HS-5 (cell line): ENCODE measurements at regions not wholly inside any gene's neighbourhood (a gene's known extent, or its start where the extent isn't known, plus 50 kb on each side); places are given as distances from the start of the nearest gene placed in this dataset.
"Not testable (repeated sequence)": the region's sequence is repeated elsewhere in the genome, so short reads cannot be mapped to it uniquely, and the experiment has no call there.

Experiments used
- DNase-seq: peaks from one replicate; pipeline ENCODE4 v3.0.0-alpha.2; 2012; ENCODE audit warnings: low read depth

DNA sequence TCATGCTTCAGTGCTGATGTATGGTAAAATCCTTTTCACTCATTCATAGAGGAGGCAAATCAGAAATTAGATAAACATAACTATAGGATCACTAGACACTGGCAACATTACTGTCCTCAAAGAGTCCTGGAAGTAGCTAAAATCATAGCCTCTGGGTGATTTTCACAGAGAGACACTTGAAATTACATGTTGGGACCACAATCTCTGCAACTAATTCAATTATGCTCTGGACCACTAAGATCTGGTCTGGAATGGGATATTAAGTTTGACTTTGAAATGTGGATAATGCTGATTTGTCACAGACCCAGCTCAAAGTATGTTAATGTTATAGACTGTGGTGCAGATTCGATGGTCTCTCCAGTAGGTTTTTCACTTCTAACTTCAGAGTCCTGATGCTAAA is 214.6 kb upstream of the CCNH start:
- DNase-seq: no peak

DNA sequence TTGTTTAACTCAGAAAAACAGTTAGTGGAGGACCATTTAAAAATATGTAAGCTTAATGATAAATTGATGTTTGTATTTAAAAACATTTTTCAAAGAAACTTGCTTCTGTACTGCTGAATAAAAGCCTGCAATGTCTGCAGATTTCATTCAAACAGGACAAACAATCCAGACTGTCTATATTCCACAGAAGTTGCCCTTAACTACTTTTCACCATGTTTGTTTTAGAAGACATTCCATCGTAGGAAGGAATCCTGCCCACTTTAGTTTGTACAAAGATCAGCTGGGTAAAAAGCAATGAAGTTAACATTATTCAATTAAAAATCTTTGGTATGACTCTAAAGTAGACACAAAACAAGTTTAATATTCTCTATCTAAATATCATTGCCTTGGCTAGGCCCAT is 195.7 kb upstream of the CCNH start:
- no peak for DNase-seq

DNA sequence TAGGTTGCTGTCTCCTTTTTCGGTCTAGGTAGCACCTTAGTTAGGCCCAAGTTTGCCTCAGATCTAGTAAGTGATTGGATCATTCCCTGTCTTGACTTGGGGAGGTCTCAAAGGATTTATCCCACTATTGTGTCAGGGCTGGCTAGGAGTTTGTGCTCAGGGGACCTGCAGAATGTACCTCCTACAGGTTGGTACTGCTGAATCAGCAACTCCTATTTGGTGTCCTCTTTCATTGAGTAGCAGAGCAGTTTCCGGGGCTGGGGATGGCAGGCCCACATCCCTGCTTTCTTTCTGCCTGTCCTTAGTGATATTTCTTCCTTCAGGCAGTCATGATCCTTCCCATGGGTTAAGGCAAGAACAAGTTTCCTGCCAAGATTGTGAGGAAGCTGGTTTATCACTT is 192.9 kb upstream of the CCNH start:
- DNase-seq: no peak

DNA sequence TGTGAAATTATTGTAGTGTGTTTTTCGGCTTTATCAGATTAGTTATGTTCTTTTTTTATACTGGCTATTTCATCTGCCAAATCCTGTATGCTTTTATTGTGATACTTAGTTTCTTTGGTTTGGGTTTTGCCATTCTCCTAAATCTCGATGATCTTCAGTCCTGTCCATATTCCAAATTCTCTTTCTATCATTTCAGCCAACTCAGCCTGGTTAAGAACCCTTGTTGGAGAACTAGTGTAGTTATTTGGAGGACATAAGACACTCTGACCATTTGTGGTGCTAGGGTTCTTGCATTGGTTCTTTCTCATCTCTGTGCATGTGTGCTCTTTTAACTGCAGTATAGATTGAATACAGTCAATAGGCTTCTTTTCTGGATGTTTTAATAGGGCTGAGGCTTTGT is 187.0 kb upstream of the CCNH start:
- DNase-seq: no peak

DNA sequence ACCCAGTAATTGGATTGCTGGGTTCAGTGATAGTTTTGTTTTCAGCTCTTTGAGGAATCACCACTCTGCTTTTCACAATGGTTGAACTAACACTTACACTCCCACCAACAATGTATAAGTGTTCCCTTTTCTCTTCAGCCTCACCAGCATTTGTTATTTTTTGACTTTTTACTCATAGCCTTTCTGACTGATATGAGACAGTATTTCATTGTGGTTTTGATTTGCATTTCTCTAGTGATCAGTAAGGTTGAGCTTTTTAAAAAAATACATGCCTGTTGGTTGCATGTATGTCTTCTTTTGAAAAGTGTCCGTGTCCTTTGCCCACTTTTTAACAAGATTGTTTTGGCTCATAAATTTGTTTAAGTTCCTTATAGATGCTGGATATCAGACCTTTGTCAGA is 185.7 kb upstream of the CCNH start:
- no peak for DNase-seq

DNA sequence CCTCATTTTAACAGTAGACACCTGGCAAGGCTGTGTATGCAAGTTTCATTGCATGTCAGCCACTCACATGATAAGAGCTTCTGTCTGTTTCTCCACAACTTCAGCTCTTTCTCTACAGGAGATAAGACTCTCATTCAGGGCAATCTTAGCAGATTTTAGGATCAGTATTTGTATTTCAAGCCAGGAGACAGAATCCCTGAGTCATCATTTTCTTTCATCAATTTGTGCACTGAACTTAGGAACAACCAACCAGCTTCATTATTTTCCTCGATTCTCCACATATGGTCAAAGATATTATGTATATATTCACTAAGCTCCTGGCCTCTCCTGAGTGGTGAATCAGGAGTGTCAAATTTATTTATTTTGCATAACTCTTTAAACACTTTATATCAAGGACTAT is 181.8 kb upstream of the CCNH start:
- DNase-seq: no peak

DNA sequence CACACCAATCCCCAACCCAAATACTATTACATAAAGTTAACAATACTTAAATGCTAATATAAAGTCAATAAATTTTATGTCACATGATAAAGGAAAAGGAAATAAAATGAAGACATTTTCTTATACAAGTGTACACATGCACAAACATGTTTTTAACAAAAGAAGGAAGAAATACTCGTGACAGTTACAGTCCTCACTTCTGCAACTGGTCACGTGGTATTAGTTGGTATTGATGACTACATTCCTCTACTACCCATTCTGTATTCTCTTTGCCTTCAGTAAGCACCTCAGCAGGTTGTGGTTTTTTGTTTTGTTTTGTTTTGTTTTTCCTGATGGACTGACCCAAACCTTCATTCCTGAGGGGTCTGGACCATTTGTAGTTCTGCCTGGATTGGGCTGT is 176.9 kb upstream of the CCNH start:
- DNase-seq: no peak

DNA sequence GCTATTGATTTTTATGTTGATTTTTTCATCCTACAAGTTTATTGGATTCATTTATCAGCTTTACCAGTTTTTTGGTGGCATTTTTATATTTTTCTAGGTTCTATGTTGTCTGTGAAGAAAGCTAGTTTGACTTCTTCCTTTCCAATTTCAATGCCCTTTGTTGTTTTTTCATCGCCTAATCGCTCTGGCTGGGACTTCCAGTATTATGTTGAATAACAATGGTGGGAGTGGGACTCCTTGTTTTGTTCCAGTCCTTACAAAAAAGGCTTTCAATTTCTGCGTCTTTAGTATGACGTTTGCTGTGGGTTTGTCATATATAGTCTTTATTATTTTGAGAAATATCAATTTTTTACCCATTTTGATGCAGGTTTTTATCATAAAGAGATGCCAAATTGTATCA is 175.6 kb upstream of the CCNH start:
- no peak for DNase-seq

DNA sequence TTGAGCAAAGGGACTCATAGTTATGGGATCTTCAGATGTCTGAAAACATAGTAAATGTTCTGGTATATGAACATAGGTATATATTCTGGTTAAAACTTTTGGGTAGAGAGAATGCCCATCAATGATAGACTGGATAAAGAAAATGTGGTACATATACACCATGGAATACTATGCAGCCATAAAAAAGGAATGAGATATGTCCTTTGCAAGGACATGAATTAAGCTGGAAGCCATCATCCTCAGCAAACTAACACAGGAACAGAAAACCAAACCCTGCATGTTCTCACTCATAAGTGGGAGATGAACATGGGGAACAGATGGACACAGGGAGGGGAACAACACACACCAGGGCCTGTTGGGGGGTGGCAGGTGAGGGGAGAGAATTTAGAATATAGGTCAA is 171.0 kb upstream of the CCNH start:
- DNase-seq: not testable (repeated sequence)

DNA sequence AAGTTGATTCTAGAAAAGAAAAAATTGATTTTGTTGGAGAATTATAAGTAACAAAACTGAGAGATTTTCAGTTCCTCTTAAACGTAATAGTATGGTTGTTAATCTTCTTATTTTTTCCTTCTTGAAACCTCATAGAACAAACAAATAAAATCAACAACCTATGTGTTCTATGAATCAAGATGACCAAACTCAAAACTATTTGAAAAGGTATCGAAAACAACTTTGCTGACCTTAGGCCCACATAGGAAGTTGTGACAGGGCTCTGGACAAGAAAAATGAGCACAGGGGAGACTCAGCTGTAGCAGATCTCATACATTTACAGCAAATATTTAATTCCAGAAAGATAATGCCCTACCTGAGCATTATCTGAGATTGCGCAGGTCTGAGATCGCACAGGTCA is 169.4 kb upstream of the CCNH start:
- DNase-seq: no peak

DNA sequence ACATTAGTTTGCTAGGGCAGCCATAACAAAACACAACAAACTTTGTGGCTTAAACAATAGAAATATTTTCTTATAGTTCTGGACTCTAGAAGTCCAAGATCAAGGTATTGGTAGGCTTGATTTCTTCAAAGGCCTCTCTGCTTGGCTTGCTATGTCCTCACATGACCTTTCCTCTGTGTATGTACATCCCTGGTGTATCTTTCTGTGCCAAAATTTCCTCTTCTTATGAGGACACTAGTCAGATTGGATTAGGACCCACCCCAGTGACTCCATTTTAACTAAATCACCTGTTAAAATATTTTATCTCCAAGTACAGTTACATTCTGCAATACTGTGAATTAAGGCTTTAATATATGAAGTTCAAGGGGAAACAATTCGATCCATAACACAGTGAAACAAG is 168.9 kb upstream of the CCNH start:
- DNase-seq: no peak

DNA sequence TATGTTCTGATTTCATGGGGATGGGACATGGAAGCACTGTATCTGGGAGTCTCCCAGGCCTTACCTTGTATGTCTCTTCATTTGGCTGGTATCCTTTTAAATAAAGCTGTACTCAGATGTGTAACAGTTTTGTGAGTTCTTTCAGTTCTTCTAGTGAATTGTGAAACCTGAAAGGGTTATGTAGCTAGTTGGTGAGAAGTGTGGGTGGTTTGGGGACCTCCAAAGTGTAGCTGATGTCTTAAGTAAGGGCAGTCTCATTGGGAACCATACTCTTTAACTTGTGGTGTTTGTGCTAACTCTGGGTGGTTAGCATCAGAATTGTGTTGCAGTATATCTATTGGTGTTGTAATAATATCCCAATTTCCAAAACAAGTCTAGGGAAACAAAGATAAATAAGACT is 166.9 kb upstream of the CCNH start:
- DNase-seq: no peak

DNA sequence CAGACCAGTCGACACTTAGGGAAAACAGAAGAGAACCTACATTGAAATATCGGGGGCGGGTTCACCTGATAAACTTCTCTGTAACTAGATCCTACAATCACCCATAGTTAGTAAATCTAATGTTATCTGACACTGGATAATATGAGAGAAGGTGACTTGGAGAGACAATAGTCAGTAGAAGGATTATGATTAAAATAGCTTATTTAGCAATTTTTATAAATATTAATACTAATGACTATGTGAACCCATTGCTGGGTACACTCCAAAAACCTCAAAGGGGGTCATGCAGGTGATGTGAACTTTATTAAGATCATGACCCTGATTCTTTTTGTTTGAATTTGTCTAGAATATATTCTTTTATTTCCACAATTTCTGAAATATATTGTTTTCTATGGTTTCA is 164.1 kb upstream of the CCNH start:
- no peak for DNase-seq

DNA sequence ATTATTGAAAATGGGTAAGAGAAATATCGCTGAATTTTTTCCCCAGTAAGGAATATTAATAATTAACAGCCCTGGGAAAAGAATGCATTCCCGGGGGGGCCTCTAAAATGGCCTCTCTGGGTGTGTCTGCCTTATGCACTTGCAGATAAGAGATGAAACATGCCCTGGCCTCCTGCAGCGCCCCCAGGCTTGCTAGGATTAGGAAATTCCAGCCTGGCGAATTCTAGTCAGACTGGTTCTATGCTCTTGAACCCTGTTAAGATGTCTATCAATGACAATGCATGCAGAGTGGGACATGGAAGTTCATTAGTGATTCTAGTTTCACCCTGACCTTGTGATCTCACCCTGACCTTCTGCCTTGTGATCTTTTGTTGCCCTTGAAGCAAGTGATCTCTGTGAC is 163.6 kb upstream of the CCNH start:
- not testable (repeated sequence) for DNase-seq

DNA sequence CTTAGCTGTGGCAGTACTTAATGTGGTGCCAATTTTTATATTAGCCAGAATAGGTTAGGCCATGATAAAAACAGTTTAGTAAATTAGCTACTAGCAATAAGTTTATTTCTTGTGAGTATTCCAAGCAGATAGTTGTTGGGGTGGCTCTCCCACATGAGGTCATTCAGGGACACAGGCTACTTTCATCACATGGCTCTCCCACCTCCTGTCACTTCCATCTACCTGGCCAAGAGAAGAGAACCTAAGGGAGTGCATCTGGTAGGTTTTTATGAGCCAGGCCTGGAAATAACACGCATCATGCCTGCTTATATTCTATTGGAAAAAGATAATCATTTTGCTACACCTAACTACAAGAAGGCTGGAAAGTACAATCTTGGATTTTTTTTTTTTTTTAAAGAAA is 161.4 kb upstream of the CCNH start:
- DNase-seq: no peak

DNA sequence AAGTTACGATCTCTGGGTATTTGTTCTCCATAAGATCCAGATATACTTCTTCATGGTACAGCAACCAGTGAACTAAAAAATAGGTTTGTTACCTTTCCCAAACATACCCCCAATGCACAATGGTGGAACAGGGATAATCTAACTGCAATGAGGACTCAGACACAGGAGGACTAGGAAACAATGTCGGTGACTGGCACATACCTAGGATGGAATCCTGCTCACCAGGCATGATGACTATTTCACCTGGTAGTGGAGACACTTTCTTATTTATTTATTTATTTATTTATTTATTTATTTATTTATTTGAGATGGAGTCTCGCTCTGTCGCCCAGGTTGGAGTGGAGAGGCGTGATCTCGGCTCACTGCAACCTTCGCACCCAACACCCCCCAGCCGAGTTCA is 159.9 kb upstream of the CCNH start:
- no peak for DNase-seq

DNA sequence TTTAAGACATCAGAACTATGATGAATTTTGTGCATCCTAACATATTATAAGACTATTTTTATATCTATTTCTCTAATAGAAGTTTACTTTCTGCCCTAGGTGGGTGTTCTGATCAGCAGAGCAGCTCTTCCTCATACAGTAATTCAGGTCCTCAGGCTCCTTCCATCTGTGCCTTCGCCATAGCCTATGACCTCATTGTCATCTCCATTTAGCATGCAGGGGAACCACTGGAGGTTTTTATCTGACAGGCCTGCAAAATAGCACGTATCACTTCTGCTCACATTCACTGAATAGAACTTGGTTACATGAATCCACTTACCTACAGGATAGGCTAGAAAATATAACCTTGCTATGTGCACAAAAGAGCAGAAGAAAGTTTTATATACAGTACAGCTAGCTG is 159.4 kb upstream of the CCNH start:
- no peak for DNase-seq

DNA sequence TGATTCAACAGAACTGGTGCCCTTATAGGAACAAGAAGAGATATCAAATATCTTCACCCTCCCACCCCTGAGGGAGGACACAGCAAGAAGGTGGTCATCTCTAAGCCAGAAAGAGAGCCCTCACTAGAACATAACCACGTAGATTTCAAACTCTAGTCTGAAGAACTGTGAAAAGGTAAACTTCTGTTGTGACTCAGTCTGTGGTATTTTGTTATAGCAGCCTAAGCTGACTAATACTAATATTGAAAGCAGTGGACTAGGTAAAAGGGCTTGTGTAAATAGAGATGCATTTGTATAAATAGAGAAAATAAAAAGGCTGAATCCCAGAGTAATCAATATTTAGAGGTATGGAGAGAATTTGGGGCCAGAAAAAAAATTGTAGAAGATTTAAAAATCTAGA is 157.6 kb upstream of the CCNH start:
- no peak for DNase-seq

DNA sequence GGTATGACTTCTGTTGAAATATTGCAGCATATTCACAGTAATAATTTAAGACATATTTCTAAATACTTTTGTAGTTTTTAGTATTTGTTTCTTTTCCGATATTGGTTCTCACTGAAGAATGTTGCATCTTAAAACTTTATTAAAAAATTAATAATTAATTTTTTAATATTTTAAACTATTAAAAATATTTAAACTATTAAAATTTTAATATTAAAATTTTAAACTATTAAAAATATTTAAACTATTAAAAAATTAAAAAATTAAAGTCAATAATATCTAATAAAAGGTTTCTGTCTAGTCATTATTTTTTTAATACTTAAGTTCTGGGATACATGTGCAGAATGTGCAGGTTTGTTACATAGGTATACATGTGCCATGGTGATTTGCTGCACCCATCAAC is 149.3 kb upstream of the CCNH start:
- no peak for DNase-seq

DNA sequence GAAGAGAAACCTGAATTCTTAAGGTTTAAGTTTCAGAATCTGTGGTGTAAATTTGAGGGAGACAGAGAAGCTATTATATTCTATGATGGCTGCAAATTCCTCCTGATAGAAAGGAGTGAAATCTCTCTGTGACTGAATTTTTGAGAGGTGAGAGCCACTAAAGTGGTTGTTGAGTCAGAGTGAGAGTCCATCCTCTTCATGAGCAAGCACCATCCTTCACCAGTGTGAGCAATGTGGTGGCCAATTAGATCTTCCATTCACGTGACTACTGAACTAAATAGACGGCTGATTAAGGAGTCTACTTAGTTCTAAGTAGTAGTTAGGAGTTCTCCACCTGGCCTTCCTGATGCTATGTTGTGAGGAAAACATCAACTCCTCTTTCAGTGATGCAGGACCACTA is 147.8 kb upstream of the CCNH start:
- no peak for DNase-seq

DNA sequence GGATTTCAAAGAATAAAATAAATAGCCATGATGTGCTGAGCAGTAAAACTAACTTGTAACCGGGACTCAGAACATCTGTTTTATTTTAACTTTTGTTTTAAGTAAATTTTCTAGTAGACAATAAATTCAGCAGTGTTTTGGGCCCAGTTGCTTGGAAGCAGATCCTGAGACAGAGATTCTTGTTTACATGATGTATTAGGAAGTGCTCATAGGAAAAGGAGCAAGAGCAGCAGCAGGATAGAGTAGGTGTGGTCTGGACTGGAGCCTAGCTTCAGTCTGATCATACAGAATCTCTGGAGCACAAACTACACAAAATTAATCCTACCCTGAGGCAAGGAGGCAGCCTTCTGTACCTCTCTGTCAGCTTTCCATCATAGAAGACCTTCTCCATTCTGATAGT is 139.2 kb upstream of the CCNH start:
- DNase-seq: no peak

DNA sequence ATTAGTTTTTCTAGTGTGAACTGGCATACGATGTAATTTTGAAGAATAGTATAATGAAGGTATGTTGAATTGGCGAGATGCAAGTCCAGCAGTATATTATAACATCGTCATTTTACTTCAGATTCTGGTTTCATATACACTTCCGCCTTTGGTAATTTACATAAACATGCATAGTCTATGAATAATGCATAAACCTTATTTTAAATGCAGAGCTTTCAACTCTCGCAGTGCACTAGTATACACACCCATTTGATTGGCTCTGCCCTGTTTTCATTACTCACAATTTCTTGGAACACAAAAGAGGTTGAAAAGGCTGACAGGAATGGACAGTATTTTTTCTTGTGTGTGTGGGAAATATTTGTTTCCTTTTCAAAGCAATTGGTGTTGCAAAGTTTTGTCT is 128.9 kb upstream of the CCNH start:
- DNase-seq: no peak

DNA sequence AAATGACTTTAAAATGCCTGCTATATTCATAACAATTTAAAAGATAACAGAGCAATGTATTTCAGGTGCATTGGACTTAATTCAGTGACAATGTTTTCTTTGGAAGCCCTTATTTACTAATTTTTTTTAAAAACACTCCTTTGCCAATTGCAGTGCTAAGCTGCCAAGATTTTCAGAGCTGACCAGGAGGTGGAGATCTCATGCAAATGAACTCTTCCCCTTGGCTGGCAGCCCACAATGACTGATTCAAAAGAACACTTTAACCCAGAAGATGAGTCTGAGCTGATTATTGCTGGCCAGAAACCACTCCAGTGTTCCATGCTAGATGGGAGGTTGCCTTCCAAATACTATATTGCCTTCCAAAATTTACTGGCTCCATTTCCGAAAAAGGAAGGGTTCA is 128.3 kb upstream of the CCNH start:
- peak; percentile 63 for DNase-seq

DNA sequence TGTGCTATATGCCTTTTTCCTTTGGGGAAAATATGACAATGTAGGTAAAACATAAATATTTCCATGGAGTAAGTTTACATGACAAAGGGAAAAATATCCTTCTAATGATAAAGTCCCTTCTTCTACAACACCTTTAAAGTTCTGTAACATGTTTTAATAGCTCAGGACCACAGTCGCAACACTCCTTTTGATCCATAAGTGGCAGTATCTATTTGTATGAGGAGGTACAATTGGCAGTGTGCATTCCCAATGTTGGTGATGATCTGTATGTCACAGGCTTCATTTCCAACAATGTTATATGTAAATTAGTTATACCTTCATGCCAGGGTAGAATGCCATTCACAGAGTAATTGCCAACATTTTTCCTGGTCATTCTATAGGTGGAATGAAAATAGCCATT is 127.1 kb upstream of the CCNH start:
- DNase-seq: no peak

DNA sequence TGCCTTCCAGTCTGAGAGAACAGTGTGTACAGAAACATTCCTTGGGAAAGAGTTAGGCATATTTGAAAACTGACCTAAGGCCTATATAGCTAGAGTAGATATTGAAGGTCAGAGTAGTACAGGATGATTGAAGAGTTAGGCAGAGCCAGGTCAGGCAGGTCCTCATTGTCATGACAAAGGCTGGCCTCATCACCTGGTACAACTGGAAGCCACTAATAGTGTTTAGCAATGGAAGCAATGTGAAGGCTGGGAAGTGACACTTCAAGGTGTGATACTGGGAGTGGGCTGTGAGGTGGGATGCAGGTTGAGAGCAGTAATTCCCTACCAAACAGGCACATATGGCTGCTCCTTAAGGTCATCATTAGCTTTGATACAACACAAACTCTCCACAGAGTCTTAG is 123.6 kb upstream of the CCNH start:
- no peak for DNase-seq

DNA sequence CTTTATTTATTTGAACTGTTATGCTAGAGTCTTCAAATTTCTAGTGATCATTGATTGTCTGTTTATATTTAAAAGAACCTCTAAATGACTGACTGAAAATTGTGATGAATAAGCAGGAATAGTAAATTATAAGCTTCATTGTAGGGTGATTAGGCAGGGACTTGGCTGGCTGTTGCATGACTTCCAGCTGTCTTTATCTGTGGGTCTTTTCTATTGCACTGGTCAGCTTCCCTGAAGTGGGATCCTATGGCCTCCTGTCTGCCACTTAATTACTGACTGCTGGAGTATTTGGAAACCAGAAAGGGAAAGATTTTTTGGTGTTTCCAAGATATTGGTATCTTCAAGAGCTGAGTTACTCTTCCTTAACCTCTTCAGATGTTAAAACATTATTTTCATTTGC is 123.0 kb upstream of the CCNH start:
- no peak for DNase-seq
